ENCODE measurements at regions not wholly inside any gene's neighbourhood (a gene's known extent, or its start where the extent isn't known, plus 50 kb on each side); places are given as distances from the start of the nearest gene placed in this dataset.

DNA sequence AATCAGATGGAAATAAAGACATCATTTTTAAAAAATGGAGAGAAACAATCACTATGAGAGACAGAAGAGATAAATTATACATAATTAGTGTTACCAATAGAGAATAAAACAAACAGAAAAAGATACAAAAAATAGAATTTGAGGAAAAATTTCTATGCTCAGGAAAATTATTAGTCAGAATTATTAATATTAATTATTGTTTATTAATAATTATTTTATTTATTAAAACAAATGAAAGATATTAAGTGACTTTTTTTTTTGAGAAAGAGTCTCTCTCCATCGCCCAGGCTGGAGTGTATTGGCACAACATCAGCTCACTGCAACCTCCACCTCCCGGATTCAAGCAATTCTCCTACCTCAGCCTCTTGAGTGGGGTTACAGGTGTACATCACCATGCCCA lies 299.8 kb upstream of the NR5A2 start:
- H3K4me1 ChIP-seq: no peaks in the 10 kb centered on the region
- intact Hi-C loops (cut with DNase I): no loop called here
- H3K27me3 ChIP-seq: no peaks in the 10 kb centered on the region
- no peaks in the 10 kb centered on the region for H3K36me3 ChIP-seq
- TF ChIP-seq, protein P1, sequence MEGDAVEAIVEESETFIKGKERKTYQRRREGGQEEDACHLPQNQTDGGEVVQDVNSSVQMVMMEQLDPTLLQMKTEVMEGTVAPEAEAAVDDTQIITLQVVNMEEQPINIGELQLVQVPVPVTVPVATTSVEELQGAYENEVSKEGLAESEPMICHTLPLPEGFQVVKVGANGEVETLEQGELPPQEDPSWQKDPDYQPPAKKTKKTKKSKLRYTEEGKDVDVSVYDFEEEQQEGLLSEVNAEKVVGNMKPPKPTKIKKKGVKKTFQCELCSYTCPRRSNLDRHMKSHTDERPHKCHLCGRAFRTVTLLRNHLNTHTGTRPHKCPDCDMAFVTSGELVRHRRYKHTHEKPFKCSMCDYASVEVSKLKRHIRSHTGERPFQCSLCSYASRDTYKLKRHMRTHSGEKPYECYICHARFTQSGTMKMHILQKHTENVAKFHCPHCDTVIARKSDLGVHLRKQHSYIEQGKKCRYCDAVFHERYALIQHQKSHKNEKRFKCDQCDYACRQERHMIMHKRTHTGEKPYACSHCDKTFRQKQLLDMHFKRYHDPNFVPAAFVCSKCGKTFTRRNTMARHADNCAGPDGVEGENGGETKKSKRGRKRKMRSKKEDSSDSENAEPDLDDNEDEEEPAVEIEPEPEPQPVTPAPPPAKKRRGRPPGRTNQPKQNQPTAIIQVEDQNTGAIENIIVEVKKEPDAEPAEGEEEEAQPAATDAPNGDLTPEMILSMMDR (IDR thresholded peaks at IDR 0.05): no peak
- H3K27ac ChIP-seq: no peak overlapping the region
- no peak overlapping the region for H3K9ac ChIP-seq (ENCODE audit: low read depth in 2 of 2, low read length in 2 of 2)
- DNase-seq: no peak
- H3K9me3 ChIP-seq: no peaks in the 10 kb centered on the region
- no peak overlapping the region for H3K4me3 ChIP-seq

DNA sequence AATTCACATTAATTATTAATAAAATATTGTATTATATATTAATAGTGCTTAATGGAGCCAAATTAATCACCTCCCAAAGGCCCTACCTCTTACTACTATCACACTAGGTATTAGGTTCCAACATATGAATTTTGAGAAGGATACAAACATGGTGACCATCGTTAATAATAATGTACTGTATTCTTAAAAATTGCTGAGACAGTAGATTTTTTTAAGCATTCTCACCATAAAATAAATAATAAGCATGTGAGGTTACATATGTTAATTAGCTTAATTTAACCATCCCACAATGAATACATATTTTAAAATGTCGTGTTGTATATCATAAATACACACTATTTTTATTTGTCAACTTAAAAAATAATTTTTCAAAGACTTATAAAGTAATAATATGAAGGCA lies 299.2 kb upstream of the NR5A2 start:
- H3K27ac ChIP-seq: no peak overlapping the region
- TF ChIP-seq, protein P1 (IDR thresholded peaks at IDR 0.05): no peak
- intact Hi-C loops (cut with DNase I): no loop called here
- H3K9ac ChIP-seq (ENCODE audit: low read depth in 2 of 2, low read length in 2 of 2): no peak overlapping the region
- no peak for DNase-seq
- no peaks in the 10 kb centered on the region for H3K9me3 ChIP-seq
- H3K4me3 ChIP-seq: no peak overlapping the region
- H3K4me1 ChIP-seq: no peaks in the 10 kb centered on the region
- no peaks in the 10 kb centered on the region for H3K27me3 ChIP-seq
- no peaks in the 10 kb centered on the region for H3K36me3 ChIP-seq

DNA sequence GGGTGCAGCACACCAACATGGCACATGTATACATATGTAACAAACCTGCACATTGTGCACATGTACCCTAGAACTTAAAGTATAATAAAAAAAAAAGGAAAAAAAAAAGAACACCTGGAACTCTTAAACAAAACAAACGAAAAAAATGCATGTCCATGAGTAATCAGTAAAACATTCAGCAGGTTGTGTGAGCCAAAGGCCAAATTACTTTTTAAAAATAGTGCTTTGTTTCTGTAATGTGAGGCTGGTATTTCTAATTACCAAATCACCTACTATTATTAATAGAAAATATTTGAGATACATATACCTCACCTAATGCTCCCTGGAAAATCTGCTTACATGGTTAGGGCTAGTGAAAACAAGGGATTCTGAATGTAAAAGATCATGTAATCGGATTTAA lies 294.4 kb upstream of the NR5A2 start:
- Histone ChIP-seq H3K27ac (no peak overlapping the region), H3K4me1 (no peaks in the 10 kb centered on the region), H3K4me3 (no peak overlapping the region), H3K27me3 (no peaks in the 10 kb centered on the region), H3K36me3 (no peaks in the 10 kb centered on the region), H3K9me3 (no peaks in the 10 kb centered on the region), H3K9ac (ENCODE audit: low read depth in 2 of 2, low read length in 2 of 2) (no peak overlapping the region)
- TF ChIP-seq, protein P1 (IDR thresholded peaks at IDR 0.05): no peak
- DNase-seq: no peak
- intact Hi-C loops (cut with DNase I): no loop called here

DNA sequence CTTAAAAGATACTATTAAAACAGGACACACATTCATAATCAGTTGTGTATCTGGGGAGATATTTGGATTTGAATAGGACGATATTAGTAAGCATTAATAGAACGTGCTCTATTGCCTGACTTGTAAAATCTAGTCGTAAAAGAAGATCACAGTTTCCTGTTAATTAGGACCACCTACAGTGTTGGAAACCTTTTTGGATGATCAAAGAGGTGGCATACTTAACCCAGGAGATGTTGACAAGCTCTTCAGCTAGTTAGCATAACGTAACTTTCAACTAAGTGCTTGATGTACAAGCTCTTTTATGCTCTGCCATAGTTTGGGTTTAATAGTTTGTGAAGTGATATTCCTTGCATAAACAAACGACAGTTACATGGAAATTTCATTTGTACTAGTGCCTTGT lies 293.3 kb upstream of the NR5A2 start:
- Histone ChIP-seq H3K4me1 (no peaks in the 10 kb centered on the region), H3K36me3 (no peaks in the 10 kb centered on the region), H3K27me3 (no peaks in the 10 kb centered on the region), H3K27ac (no peak overlapping the region), H3K9me3 (no peaks in the 10 kb centered on the region), H3K9ac (ENCODE audit: low read depth in 2 of 2, low read length in 2 of 2) (no peak overlapping the region), H3K4me3 (no peak overlapping the region)
- TF ChIP-seq, protein P1 (IDR thresholded peaks at IDR 0.05): no peak
- intact Hi-C loops (cut with DNase I): no loop called here
- DNase-seq: no peak

DNA sequence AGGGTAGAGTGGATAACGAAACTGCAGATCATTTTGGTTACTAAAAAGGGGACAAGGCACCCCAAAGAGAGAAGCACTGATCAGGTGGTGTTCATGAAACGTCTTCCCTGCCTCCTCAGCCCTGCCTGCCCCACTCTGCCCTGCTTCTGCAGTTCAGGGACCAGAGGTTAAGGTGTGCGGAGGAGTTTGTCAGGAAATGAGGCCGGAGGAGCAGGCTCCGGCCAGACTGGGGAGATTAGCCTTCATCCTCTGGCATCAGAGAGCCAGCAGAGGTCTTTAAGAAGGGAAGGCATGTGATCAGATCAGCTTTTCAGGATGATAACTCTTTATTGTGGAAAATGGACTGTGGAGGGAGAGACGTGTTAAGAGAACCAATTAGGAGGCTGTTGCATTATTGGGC lies 291.9 kb upstream of the NR5A2 start:
- DNase-seq: no peak
- H3K9ac ChIP-seq (ENCODE audit: low read depth in 2 of 2, low read length in 2 of 2): no peak overlapping the region
- H3K36me3 ChIP-seq: no peaks in the 10 kb centered on the region
- no peak overlapping the region for H3K27ac ChIP-seq
- H3K9me3 ChIP-seq: no peaks in the 10 kb centered on the region
- TF ChIP-seq, protein P1 (IDR thresholded peaks at IDR 0.05): no peak
- intact Hi-C loops (cut with DNase I): no loop called here
- no peak overlapping the region for H3K4me3 ChIP-seq
- H3K27me3 ChIP-seq: no peaks in the 10 kb centered on the region
- H3K4me1 ChIP-seq: no peaks in the 10 kb centered on the region

DNA sequence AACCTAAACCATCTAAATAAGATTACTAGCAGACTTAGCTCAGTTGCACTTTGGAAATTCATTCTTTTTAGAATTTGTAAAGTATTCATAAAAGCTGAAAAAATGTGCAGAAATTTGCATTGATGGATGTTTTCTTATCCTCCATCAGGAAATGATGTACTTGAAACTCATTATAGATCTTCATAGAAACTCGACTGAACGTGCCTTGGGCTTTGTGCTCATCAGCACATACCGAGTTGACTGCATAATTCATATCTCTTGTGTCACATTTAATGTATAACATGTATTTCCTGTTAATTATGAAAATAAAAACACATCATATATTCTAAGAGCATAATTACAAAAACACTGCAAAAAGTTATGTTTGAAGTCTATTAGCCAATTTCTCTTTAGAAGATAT lies 290.9 kb upstream of the NR5A2 start:
- Histone ChIP-seq H3K27me3 (no peaks in the 10 kb centered on the region), H3K27ac (no peak overlapping the region), H3K4me1 (no peaks in the 10 kb centered on the region), H3K9ac (ENCODE audit: low read depth in 2 of 2, low read length in 2 of 2) (no peak overlapping the region), H3K4me3 (no peak overlapping the region), H3K9me3 (no peaks in the 10 kb centered on the region), H3K36me3 (no peaks in the 10 kb centered on the region)
- no peak for DNase-seq
- intact Hi-C loops (cut with DNase I): no loop called here
- TF ChIP-seq, protein P1 (IDR thresholded peaks at IDR 0.05): no peak

Measured in colonic mucosa (tissue), 4 donors.